Mammary epithelial cell (primary cell): ENCODE measurements at regions not wholly inside any gene's neighbourhood (a gene's known extent, or its start where the extent isn't known, plus 50 kb on each side); places are given as distances from the start of the nearest gene placed in this dataset.

ENCODE experiments used
- EZH2 ChIP-seq: IDR thresholded peaks from 2 replicates; pipeline ENCODE4 v1.6.1; 2012; ENCODE audit warnings: low read length, inconsistent platforms, borderline replicate concordance
- TF ChIP-seq, protein P1 (sequence below), 2 donors: IDR thresholded peaks in 1 of 2; conservative IDR thresholded peaks in 1 of 2; 2 replicates each; pipeline ENCODE4 v1.5.1; 2011 to 2012; ENCODE audit warnings: inconsistent platforms in 2 of 2, low read length in 2 of 2, mild to moderate bottlenecking in 2 of 2, control low read depth in 1 of 2, low read depth in 1 of 2; ENCODE audit not compliant: insufficient read depth in 1 of 2; ENCODE audit errors: extremely low read depth in 1 of 2

DNA sequence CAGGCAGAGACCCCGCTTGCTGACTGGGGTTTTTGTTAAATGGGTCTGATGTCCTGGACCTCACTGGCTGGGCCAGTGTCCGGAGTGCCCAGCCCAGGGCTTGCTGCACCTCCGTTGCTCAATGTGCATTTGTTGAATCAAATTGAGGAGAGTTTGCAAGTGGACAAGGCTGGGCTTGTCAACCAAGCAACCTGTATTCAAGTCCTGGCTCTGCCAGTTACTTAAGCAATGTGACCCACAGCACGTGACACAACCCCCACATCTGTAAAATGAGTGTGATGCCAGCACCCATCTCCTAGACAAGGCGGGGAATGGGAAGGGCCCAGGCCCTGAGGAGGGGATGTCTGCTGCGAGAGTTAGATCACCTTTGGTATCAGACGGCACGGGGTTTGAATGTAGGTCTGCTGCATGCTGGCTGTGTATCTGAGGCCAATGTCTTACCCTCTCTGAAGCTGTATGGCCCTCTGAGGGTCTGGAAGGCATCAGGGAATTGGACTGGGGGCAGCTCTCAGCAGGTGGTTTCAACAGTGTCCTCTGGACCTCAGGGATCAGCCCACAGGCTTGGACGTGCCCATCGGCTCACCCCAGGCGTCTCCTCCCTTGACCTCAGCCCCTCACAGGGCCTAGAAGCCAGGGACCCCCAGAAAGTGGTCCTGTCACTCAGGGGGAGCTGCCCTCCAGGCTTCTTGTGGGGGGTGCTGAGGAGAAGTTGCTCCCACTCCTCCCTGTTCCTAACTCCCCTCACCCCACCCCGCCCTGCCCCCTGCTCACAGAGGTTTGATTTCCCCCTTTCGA, 51.0 kb upstream of the RUNX3 start:
- TF ChIP-seq, protein P1, sequence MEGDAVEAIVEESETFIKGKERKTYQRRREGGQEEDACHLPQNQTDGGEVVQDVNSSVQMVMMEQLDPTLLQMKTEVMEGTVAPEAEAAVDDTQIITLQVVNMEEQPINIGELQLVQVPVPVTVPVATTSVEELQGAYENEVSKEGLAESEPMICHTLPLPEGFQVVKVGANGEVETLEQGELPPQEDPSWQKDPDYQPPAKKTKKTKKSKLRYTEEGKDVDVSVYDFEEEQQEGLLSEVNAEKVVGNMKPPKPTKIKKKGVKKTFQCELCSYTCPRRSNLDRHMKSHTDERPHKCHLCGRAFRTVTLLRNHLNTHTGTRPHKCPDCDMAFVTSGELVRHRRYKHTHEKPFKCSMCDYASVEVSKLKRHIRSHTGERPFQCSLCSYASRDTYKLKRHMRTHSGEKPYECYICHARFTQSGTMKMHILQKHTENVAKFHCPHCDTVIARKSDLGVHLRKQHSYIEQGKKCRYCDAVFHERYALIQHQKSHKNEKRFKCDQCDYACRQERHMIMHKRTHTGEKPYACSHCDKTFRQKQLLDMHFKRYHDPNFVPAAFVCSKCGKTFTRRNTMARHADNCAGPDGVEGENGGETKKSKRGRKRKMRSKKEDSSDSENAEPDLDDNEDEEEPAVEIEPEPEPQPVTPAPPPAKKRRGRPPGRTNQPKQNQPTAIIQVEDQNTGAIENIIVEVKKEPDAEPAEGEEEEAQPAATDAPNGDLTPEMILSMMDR (conservative IDR thresholded peaks at IDR 0.05 in 1 of 2, IDR thresholded peaks at IDR 0.05 in 1 of 2; ENCODE audit: extremely low read depth in 1 of 2, insufficient read depth in 1 of 2, low read depth in 1 of 2, low read length in 2 of 2): no peak
- no peak for TF ChIP-seq EZH2
